Mesenchymal stem cell (in vitro differentiated cells and primary cell): ENCODE measurements at regions not wholly inside any gene's neighbourhood (a gene's known extent, or its start where the extent isn't known, plus 50 kb on each side); places are given as distances from the start of the nearest gene placed in this dataset.

ENCODE experiments used
- DNase-seq: peaks from one replicate; pipeline ENCODE4 v3.0.0-alpha.2; 2013
- H2AFZ ChIP-seq: one replicate; pipeline ENCODE4 v1.6.1; 2013; ENCODE audit warnings: low read depth, mild to moderate bottlenecking, control low read depth, inconsistent platforms, low read length, moderate library complexity
- H2AK5ac ChIP-seq: 2 replicates; pipeline ENCODE4 v1.6.1; 2013; ENCODE audit warnings: low read length, moderate library complexity, mild to moderate bottlenecking, inconsistent platforms; ENCODE audit not compliant: severe bottlenecking
- H2BK120ac ChIP-seq: one replicate; pipeline ENCODE4 v1.6.1; 2013; ENCODE audit warnings: low read depth, mild to moderate bottlenecking, inconsistent platforms, low read length, moderate library complexity
- H2BK12ac ChIP-seq, 2 experiments: one replicate each; pipeline ENCODE4 v1.6.1; 2013; ENCODE audit warnings: inconsistent platforms in 2 of 2, low read length in 2 of 2, mild to moderate bottlenecking in 2 of 2, moderate library complexity in 2 of 2, control low read depth in 1 of 2
- H2BK15ac ChIP-seq: one replicate; pipeline ENCODE4 v1.6.1; 2013; ENCODE audit warnings: mild to moderate bottlenecking, low read depth, inconsistent platforms; ENCODE audit not compliant: poor library complexity, severe bottlenecking
- H2BK5ac ChIP-seq: 2 replicates; pipeline ENCODE4 v1.6.1; 2013; ENCODE audit warnings: low read depth, mild to moderate bottlenecking, low read length, control low read depth, inconsistent platforms; ENCODE audit not compliant: poor library complexity, severe bottlenecking
- H3K14ac ChIP-seq, 2 experiments: one replicate each; pipeline ENCODE4 v1.6.1; 2013; ENCODE audit warnings: inconsistent platforms in 2 of 2, low read length in 2 of 2, control low read depth in 1 of 2, mild to moderate bottlenecking in 1 of 2, moderate library complexity in 1 of 2
- H3K18ac ChIP-seq, 2 experiments: one replicate each; pipeline ENCODE4 v1.6.1; 2013; ENCODE audit warnings: inconsistent platforms in 2 of 2, low read length in 2 of 2, control low read depth in 1 of 2, low read depth in 1 of 2, mild to moderate bottlenecking in 1 of 2
- H3K23ac ChIP-seq, 2 experiments: one replicate each; pipeline ENCODE4 v1.6.1; 2013; ENCODE audit warnings: inconsistent platforms in 2 of 2, low read length in 2 of 2, mild to moderate bottlenecking in 2 of 2, moderate library complexity in 2 of 2, control low read depth in 1 of 2
- H3K27ac ChIP-seq: 2 replicates; pipeline ENCODE4 v1.5.1; 2013; ENCODE audit warnings: mild to moderate bottlenecking, moderate library complexity, low read length, control low read depth, inconsistent platforms; ENCODE audit not compliant: poor library complexity, severe bottlenecking
- H3K27me3 ChIP-seq, 2 experiments: 2 replicates each; pipeline versions ENCODE4 v1.6.1 to v1.7.0; 2013; ENCODE audit warnings: low read length in 2 of 2, mild to moderate bottlenecking in 2 of 2, moderate library complexity in 2 of 2, control low read depth in 1 of 2, inconsistent platforms in 1 of 2; ENCODE audit not compliant: control insufficient read depth in 1 of 2, insufficient read depth in 1 of 2
- H3K36me3 ChIP-seq, 2 experiments: 2 replicates each; pipeline versions ENCODE4 v1.6.1 to v1.7.0; 2013; ENCODE audit warnings: low read length in 2 of 2, control low read depth in 1 of 2, inconsistent platforms in 1 of 2, low read depth in 1 of 2, mild to moderate bottlenecking in 1 of 2; ENCODE audit not compliant: insufficient read depth in 2 of 2, control insufficient read depth in 1 of 2
- H3K4ac ChIP-seq, 2 experiments: one replicate each; pipeline ENCODE4 v1.6.1; 2013; ENCODE audit warnings: inconsistent platforms in 2 of 2, low read length in 2 of 2, mild to moderate bottlenecking in 2 of 2, moderate library complexity in 2 of 2, control low read depth in 1 of 2, low read depth in 1 of 2
- H3K4me1 ChIP-seq: 2 replicates; pipeline ENCODE4 v1.6.1; 2013; ENCODE audit warnings: low read depth, low read length, control low read depth; ENCODE audit not compliant: control insufficient read depth, insufficient read depth
- H3K4me2 ChIP-seq: 2 replicates; pipeline ENCODE4 v1.6.1; 2013; ENCODE audit warnings: low read length, mild to moderate bottlenecking, inconsistent platforms; ENCODE audit not compliant: poor library complexity, severe bottlenecking
- H3K4me3 ChIP-seq, 2 experiments: 2 replicates each; pipeline versions ENCODE4 v1.5.1 to v1.7.0; 2013; ENCODE audit warnings: low read length in 2 of 2, mild to moderate bottlenecking in 2 of 2, control low read depth in 1 of 2, low read depth in 1 of 2; ENCODE audit not compliant: insufficient read depth in 1 of 2
- H3K79me1 ChIP-seq: replicated peaks from 2 replicates; pipeline ENCODE4 v1.6.1; 2013; ENCODE audit warnings: mild to moderate bottlenecking, control low read depth, low read length, inconsistent platforms; ENCODE audit not compliant: poor library complexity, severe bottlenecking
- H3K9ac ChIP-seq: 2 replicates; pipeline ENCODE4 v1.7.0; 2013; ENCODE audit warnings: mild to moderate bottlenecking, low read length, moderate library complexity
- H3K9me3 ChIP-seq: 2 replicates; pipeline ENCODE4 v1.7.0; 2013; ENCODE audit warnings: mild to moderate bottlenecking, low read length; ENCODE audit not compliant: control insufficient read depth
- H4K8ac ChIP-seq: one replicate; pipeline ENCODE4 v1.6.1; 2013; ENCODE audit warnings: inconsistent platforms, mild to moderate bottlenecking, low read length, moderate library complexity
- H4K91ac ChIP-seq: one replicate; pipeline ENCODE4 v1.6.1; 2013; ENCODE audit warnings: mild to moderate bottlenecking, low read length, inconsistent platforms
- WGBS: methylation state at CpG from one replicate; pipeline ENCODE4 v1.1.7; 2013; ENCODE audit warnings: mixed read lengths; 5-methylcytosine and 5-hydroxymethylcytosine counted together

DNA sequence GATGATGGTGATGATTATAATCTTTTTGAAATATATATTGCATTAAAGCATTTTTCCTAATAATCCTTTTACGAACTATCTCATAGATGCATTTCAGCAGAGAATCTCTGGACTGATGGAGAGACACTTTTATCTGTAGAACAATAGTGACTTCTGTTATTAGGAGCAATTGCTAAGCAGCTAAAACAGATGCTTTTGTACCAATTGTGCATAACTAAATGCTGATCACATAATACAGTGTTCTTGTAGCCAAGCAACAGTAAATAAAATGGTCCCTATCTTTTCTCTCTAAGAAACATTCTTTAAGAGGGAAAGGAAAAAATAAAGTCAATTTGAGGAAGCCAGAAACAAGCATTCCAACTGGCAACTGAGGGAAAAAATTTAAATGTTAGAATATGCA, 405.8 kb upstream of the GOLIM4 start:
- no peaks in the 10 kb centered on the region for H3K4me1 ChIP-seq
- no peak overlapping the region for H2BK15ac ChIP-seq
- H2BK5ac ChIP-seq: no peak overlapping the region
- no peak overlapping the region for H3K14ac ChIP-seq
- H3K79me1 ChIP-seq: no peaks in the 10 kb centered on the region
- H2BK120ac ChIP-seq: no peak overlapping the region
- H3K4me2 ChIP-seq: no peak overlapping the region
- H3K27ac ChIP-seq: no peak overlapping the region
- no peak overlapping the region for H2AK5ac ChIP-seq
- no peak overlapping the region for H3K18ac ChIP-seq
- no peaks in the 10 kb centered on the region for H3K36me3 ChIP-seq
- DNase-seq: no peak
- H3K9me3 ChIP-seq: no peaks in the 10 kb centered on the region
- no peak overlapping the region for H3K4me3 ChIP-seq
- no peak overlapping the region for H3K4ac ChIP-seq
- H3K9ac ChIP-seq: no peak overlapping the region
- H4K91ac ChIP-seq: no peak overlapping the region
- no peak overlapping the region for H3K23ac ChIP-seq
- H2BK12ac ChIP-seq: no peak overlapping the region
- no peaks in the 10 kb centered on the region for H3K27me3 ChIP-seq
- H2AFZ ChIP-seq: no peak overlapping the region
- no CpG with 5 or more reads among the region's 1 CpG for WGBS
- H4K8ac ChIP-seq: no peak overlapping the region

DNA sequence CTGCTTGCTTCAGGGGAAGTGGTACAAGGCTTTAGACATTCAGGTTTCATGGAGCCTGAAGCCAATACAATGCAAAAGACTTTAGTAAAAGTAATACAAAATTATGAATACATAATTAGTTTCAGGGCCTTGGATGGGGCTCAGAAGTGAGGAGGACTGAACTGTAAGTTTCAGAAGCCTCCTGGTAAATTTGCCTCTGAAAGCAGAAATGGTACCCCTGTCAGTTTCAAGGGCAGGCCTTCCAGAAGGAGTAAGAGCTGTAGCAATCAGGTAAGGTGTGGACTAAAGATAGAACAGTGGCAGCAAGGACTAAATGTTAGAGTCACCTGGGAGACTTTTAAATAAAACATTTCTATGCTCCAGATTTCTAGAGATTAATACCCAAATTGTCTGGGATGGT, 402.5 kb upstream of the GOLIM4 start:
- H2AFZ ChIP-seq: no peak overlapping the region
- no peak overlapping the region for H3K14ac ChIP-seq
- no peak overlapping the region for H4K8ac ChIP-seq
- no peaks in the 10 kb centered on the region for H3K27me3 ChIP-seq
- no peak overlapping the region for H3K4me3 ChIP-seq
- no peak overlapping the region for H3K23ac ChIP-seq
- no peak overlapping the region for H2BK15ac ChIP-seq
- H4K91ac ChIP-seq: no peak overlapping the region
- no peak overlapping the region for H2BK12ac ChIP-seq
- no peaks in the 10 kb centered on the region for H3K36me3 ChIP-seq
- H2BK120ac ChIP-seq: no peak overlapping the region
- H2AK5ac ChIP-seq: no peak overlapping the region
- no peaks in the 10 kb centered on the region for H3K79me1 ChIP-seq
- H3K27ac ChIP-seq: no peak overlapping the region
- no peak for DNase-seq
- H3K4me1 ChIP-seq: no peaks in the 10 kb centered on the region
- H3K9me3 ChIP-seq: no peaks in the 10 kb centered on the region
- H2BK5ac ChIP-seq: no peak overlapping the region
- no peak overlapping the region for H3K4me2 ChIP-seq
- no peak overlapping the region for H3K9ac ChIP-seq
- H3K18ac ChIP-seq: no peak overlapping the region
- no peak overlapping the region for H3K4ac ChIP-seq

DNA sequence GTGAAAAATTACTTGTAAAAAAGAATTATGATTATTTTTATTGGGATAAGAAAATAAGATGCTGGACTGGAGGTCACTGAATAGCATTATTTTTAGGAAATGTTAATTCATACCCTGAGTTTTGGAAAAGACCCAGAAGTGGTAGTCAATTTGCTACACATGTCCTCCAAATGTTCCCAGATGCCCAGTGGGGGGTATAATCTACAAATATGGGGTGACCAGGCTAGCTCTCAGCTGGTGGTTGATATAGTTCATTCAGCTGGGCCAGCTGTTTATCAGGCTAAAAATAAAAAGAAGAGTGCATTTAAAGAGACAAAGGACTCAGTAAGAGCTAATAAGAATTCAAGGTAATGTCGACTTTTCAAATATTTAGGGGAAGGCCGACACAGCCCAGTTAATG, 402.0 kb upstream of the GOLIM4 start:
- no peak overlapping the region for H3K18ac ChIP-seq
- H4K8ac ChIP-seq: no peak overlapping the region
- no peak overlapping the region for H4K91ac ChIP-seq

DNA sequence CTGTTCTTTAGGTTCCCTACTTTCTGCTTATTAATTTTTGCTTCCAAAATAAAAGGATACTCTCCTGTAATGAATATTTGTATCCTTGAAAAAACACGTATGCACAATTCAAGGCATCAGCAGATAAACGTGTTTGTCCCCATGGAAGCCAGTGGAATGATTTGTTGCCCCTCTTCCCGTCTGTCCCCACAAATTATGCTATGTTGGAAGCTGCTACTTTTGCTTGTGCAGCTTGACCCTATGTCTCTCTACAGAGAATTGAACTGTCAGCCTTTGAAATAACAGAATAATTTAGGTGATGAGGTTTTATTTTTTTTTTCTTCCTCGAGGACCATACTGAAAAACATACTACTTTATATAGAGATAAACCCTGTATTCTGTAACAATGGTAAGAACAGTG, 401.5 kb upstream of the GOLIM4 start:
- H3K14ac ChIP-seq: no peak overlapping the region
- no peak overlapping the region for H2BK12ac ChIP-seq
- no peak overlapping the region for H3K4ac ChIP-seq
- no peak overlapping the region for H2AK5ac ChIP-seq
- WGBS: 77% methylated on average over 3 of the region's 4 CpGs
- no peak overlapping the region for H2AFZ ChIP-seq
- H3K4me1 ChIP-seq: no peaks in the 10 kb centered on the region
- no peaks in the 10 kb centered on the region for H3K9me3 ChIP-seq
- DNase-seq: no peak
- no peak overlapping the region for H3K18ac ChIP-seq
- H2BK15ac ChIP-seq: no peak overlapping the region
- H3K23ac ChIP-seq: no peak overlapping the region
- no peak overlapping the region for H3K4me2 ChIP-seq
- H3K27ac ChIP-seq: no peak overlapping the region
- H4K8ac ChIP-seq: no peak overlapping the region
- H2BK120ac ChIP-seq: no peak overlapping the region
- H2BK5ac ChIP-seq: no peak overlapping the region
- no peak overlapping the region for H3K4me3 ChIP-seq
- no peaks in the 10 kb centered on the region for H3K36me3 ChIP-seq
- H3K79me1 ChIP-seq: no peaks in the 10 kb centered on the region
- no peak overlapping the region for H4K91ac ChIP-seq
- no peak overlapping the region for H3K9ac ChIP-seq
- no peaks in the 10 kb centered on the region for H3K27me3 ChIP-seq

More for the DNA sequence above, 402.0 kb upstream of the GOLIM4 start:
- no peak overlapping the region for H3K9ac ChIP-seq
- H2AK5ac ChIP-seq: no peak overlapping the region
- no peak overlapping the region for H3K14ac ChIP-seq
- no peak overlapping the region for H2BK120ac ChIP-seq
- H2BK12ac ChIP-seq: no peak overlapping the region
- H3K27ac ChIP-seq: no peak overlapping the region
- H2BK5ac ChIP-seq: no peak overlapping the region
- H3K4me2 ChIP-seq: no peak overlapping the region
- no peaks in the 10 kb centered on the region for H3K4me1 ChIP-seq
- H3K4me3 ChIP-seq: no peak overlapping the region
- H2BK15ac ChIP-seq: no peak overlapping the region
- H2AFZ ChIP-seq: no peak overlapping the region
- H3K36me3 ChIP-seq: no peaks in the 10 kb centered on the region
- WGBS: 89% methylated on average over 2 of the region's 2 CpGs
- no peak for DNase-seq
- no peaks in the 10 kb centered on the region for H3K9me3 ChIP-seq
- no peaks in the 10 kb centered on the region for H3K27me3 ChIP-seq
- H3K79me1 ChIP-seq: no peaks in the 10 kb centered on the region
- no peak overlapping the region for H3K4ac ChIP-seq
- no peak overlapping the region for H3K23ac ChIP-seq
